ENCODE measurements at regions not wholly inside any gene's neighbourhood (a gene's known extent, or its start where the extent isn't known, plus 50 kb on each side); places are given as distances from the start of the nearest gene placed in this dataset.

DNA sequence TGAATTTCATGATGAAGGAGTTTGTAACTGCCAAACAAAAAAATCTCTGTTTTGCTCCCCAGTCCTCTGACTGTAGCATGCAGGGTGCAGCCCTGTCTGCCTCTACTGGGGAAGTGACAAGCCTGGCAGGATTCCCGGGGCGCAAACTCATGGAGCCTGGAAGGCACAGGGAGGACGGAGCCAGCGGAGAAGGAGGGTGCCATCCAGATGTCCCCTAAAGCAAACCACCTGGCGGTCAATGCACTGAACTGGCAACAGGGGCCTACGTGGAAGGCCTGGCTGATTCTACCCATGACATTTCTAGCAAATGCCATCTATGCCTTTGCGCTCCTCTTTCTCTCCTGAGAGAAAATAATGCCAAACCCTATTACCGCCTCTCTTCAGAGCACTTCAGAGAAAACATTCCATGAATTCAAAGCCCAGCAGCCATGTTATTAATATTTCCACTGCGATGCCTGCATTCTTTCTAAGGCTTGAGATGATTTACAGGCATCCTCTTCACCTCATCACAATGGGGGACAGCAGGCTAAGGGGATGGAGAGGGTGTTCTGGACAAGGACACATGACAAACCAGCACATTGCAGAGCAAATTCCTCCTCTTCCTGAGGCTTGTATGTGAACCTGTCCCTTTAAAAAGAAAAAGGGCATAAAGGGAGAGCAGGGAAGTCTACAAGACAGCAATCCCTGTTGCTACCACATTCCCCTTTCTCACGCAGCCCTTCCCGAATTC lies 329.3 kb upstream of the NOCT start:
- TF ChIP-seq REST (IDR thresholded peaks at IDR 0.05; ENCODE audit: insufficient read depth in 1 of 2, low read depth in 2 of 2, low read length in 2 of 2), result no peak
- no peak for TF ChIP-seq POLR2AphosphoS5 (IDR thresholded peaks at IDR 0.05; ENCODE audit: low read depth, low read length)
- TF ChIP-seq TAF1 (IDR thresholded peaks at IDR 0.05; ENCODE audit: borderline replicate concordance, insufficient read depth, low read length), result no peak
- no peak for TF ChIP-seq SIN3A (IDR thresholded peaks at IDR 0.05; ENCODE audit: borderline replicate concordance, insufficient read depth, low read length)

Measured in PFSK-1 (cell line).